ENCODE measurements at regions not wholly inside any gene's neighbourhood (a gene's known extent, or its start where the extent isn't known, plus 50 kb on each side); places are given as distances from the start of the nearest gene placed in this dataset.

GRCh38 chrY:15535131-15535530, 1010.8 kb downstream of the NLGN4Y start:
- no peak for DNase-seq (ENCODE audit: low read depth)
- no peak for TF ChIP-seq CTCF (conservative IDR thresholded peaks at IDR 0.05; ENCODE audit: low read depth, low read length)
- no peak overlapping the region for H3K4me3 ChIP-seq (ENCODE audit: low read depth, low read length)

- H3K4me3 ChIP-seq (ENCODE audit: low read depth, low read length), result no peak overlapping the region
- TF ChIP-seq CTCF (conservative IDR thresholded peaks at IDR 0.05; ENCODE audit: low read depth, low read length), result no peak
- DNase-seq (ENCODE audit: low read depth), result peak; percentile 74
Measured at GRCh38 chrY:15535784-15536511, 1011.6 kb downstream of the NLGN4Y start.

GRCh38 chrY:15540516-15540915, 1016.2 kb downstream of the NLGN4Y start:
- no peak overlapping the region for H3K4me3 ChIP-seq (ENCODE audit: low read depth, low read length)
- peak; percentile 36 for DNase-seq (ENCODE audit: low read depth)
- TF ChIP-seq CTCF (conservative IDR thresholded peaks at IDR 0.05; ENCODE audit: low read depth, low read length), result no peak

DNA sequence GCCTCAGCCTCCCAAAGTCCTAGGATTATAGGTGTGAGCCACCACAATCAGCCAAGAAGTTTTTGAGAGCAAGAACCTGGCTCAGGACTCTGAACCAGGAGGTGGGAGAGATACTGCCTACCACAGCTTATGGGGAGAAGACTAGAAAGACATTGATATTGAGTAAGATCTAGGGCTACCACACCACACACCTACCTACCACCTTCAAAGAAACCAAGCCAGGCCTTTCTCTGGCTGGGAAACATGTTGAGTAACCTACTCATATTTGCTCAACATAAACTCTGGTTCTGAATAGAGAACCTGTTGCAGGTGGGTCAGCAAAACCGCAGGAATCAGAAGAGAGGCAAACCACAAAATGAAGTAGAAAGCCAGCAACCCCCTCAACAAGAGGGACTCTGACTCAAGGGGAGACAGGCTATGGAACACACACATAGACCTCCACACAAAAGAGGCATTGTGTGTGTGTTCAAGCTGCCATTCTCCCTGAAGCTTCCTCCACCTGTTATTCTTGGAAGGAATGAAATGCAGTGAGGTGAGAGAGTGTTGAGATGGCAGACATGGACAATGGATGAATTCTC, 1021.9 kb downstream of the NLGN4Y start:
- no peak overlapping the region for H3K4me3 ChIP-seq (ENCODE audit: low read depth, low read length)
- no peak for TF ChIP-seq CTCF (conservative IDR thresholded peaks at IDR 0.05; ENCODE audit: low read depth, low read length)
- DNase-seq (ENCODE audit: low read depth), result no peak

DNA sequence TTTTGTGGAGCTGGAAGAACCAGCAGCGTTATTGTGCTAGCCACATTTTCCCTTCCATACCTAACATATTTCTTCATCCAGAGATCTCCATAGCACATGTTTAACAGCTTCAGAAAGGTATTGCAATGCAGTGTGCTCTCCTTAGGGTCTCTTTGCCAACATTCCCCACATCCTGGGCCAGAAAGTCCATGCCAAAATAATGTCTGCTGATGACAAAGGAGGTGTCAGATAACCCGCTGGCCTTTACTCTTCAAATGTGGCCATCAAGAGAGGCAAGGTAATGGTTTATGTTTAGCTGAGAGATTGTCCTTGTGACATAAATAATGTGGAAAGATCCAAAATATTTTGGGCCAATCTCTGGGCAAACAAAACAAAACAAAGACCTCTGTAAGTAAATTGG, 1027.7 kb downstream of the NLGN4Y start:
- H3K4me3 ChIP-seq (ENCODE audit: low read depth, low read length), result no peak overlapping the region
- no peak for DNase-seq (ENCODE audit: low read depth)
- TF ChIP-seq CTCF (conservative IDR thresholded peaks at IDR 0.05; ENCODE audit: low read depth, low read length), result no peak

DNA sequence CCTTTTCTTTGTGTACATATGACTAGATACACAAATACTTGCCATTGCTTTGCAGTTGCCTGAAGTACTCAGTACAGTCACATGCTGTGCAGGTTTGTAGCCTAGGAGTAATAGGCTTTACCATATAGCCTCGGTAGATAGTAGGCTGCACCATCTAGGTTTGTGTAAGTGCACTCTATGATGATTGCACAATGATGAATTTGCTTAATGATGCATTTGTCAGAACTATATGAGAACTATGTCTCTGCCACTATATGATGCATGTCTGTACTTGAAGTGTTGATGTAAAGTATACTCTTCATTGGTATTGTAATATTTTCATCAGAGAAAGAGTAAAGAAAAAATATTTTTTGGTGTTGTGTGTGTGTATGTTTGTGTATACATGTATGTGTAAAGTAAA, 1030.7 kb downstream of the NLGN4Y start:
- TF ChIP-seq CTCF (conservative IDR thresholded peaks at IDR 0.05; ENCODE audit: low read depth, low read length), result no peak
- no peak for DNase-seq (ENCODE audit: low read depth)
- H3K4me3 ChIP-seq (ENCODE audit: low read depth, low read length), result no peak overlapping the region

GRCh38 chrY:15559169-15559568, 1034.8 kb downstream of the NLGN4Y start:
- no peak for DNase-seq (ENCODE audit: low read depth)
- H3K4me3 ChIP-seq (ENCODE audit: low read depth, low read length), result no peak overlapping the region
- peak; percentile 33 for TF ChIP-seq CTCF (conservative IDR thresholded peaks at IDR 0.05; ENCODE audit: low read depth, low read length)
